ENCODE measurements at regions not wholly inside any gene's neighbourhood (a gene's known extent, or its start where the extent isn't known, plus 50 kb on each side); places are given as distances from the start of the nearest gene placed in this dataset.

- Histone ChIP-seq H3K9me3 (no peaks in the 10 kb centered on the region), H3K27ac (no peak overlapping the region), H3K4me3 (no peak overlapping the region), H3K27me3 (no peaks in the 10 kb centered on the region), H3K36me3 (no peaks in the 10 kb centered on the region), H3K4me1 (no peaks in the 10 kb centered on the region)
- WGBS = 36% methylated on average over 1 of the region's 1 CpG
- TF ChIP-seq CTCF (IDR thresholded peaks at IDR 0.05) = no peak
- TF ChIP-seq POLR2AphosphoS5 (IDR thresholded peaks at IDR 0.05) = no peak
- no peak for TF ChIP-seq EP300 (IDR thresholded peaks at IDR 0.05)
- no peak for TF ChIP-seq POLR2A (IDR thresholded peaks at IDR 0.05)
- no peak for DNase-seq (ENCODE audit: low spot score in 2 of 2)
Measured at GRCh38 chr5:7978114-7978513, 109.2 kb downstream of the MTRR start.

GRCh38 chr5:7978991-7979390 lies 110.0 kb downstream of the MTRR start:
- Histone ChIP-seq H3K27me3 (no peaks in the 10 kb centered on the region), H3K27ac (no peak overlapping the region), H3K36me3 (no peaks in the 10 kb centered on the region), H3K4me3 (no peak overlapping the region), H3K9me3 (no peaks in the 10 kb centered on the region), H3K4me1 (no peaks in the 10 kb centered on the region)
- TF ChIP-seq POLR2AphosphoS5 (IDR thresholded peaks at IDR 0.05) (no peak), POLR2A (IDR thresholded peaks at IDR 0.05) (no peak), EP300 (IDR thresholded peaks at IDR 0.05) (no peak)
- WGBS = 88% methylated on average over 2 of the region's 2 CpGs
- DNase-seq (ENCODE audit: low spot score in 2 of 2) = no peak

- H3K4me3 ChIP-seq = no peak overlapping the region
- 89% methylated on average over 1 of the region's 1 CpG for WGBS
- TF ChIP-seq POLR2AphosphoS5 (IDR thresholded peaks at IDR 0.05) = no peak
- TF ChIP-seq CTCF (IDR thresholded peaks at IDR 0.05) = no peak
- no peak for TF ChIP-seq POLR2A (IDR thresholded peaks at IDR 0.05)
Measured at GRCh38 chr5:7980881-7981280, 111.9 kb downstream of the MTRR start.

GRCh38 chr5:7983433-7983832 lies 114.5 kb downstream of the MTRR start:
- no peak overlapping the region for H3K4me3 ChIP-seq
- H3K27me3 ChIP-seq = no peaks in the 10 kb centered on the region
- H3K4me1 ChIP-seq = no peaks in the 10 kb centered on the region
- TF ChIP-seq POLR2A (IDR thresholded peaks at IDR 0.05) (no peak), CTCF (IDR thresholded peaks at IDR 0.05) (no peak), EP300 (IDR thresholded peaks at IDR 0.05) (no peak), POLR2AphosphoS5 (IDR thresholded peaks at IDR 0.05) (no peak)
- no peaks in the 10 kb centered on the region for H3K36me3 ChIP-seq
- H3K9me3 ChIP-seq = no peaks in the 10 kb centered on the region
- DNase-seq (ENCODE audit: low spot score in 2 of 2) = no peak
- no peak overlapping the region for H3K27ac ChIP-seq
- WGBS = 93% methylated on average over 9 of the region's 18 CpGs

More at GRCh38 chr5:7980881-7981280, 111.9 kb downstream of the MTRR start:
- no peak for DNase-seq (ENCODE audit: low spot score in 2 of 2)
- H3K36me3 ChIP-seq = no peaks in the 10 kb centered on the region
- H3K4me1 ChIP-seq = no peaks in the 10 kb centered on the region
- no peak overlapping the region for H3K27ac ChIP-seq
- no peaks in the 10 kb centered on the region for H3K27me3 ChIP-seq
- H3K9me3 ChIP-seq = no peaks in the 10 kb centered on the region

GRCh38 chr5:7991125-7991821 lies 122.3 kb downstream of the MTRR start:
- TF ChIP-seq EP300 (IDR thresholded peaks at IDR 0.05) (no peak), POLR2A (IDR thresholded peaks at IDR 0.05) (no peak), CTCF (IDR thresholded peaks at IDR 0.05) (no peak), POLR2AphosphoS5 (IDR thresholded peaks at IDR 0.05) (no peak)
- 68% methylated on average over 7 of the region's 7 CpGs for WGBS
- no peaks in the 10 kb centered on the region for H3K9me3 ChIP-seq

More at GRCh38 chr5:7991125-7991821, 122.3 kb downstream of the MTRR start:
- no peak overlapping the region for H3K4me3 ChIP-seq
- no peaks in the 10 kb centered on the region for H3K4me1 ChIP-seq
- no peaks in the 10 kb centered on the region for H3K27me3 ChIP-seq
- H3K36me3 ChIP-seq = no peaks in the 10 kb centered on the region
- no peak for DNase-seq (ENCODE audit: low spot score in 2 of 2)
- no peak overlapping the region for H3K27ac ChIP-seq
